GM18520 (cell line): ENCODE measurements at regions not wholly inside any gene's neighbourhood (a gene's known extent, or its start where the extent isn't known, plus 50 kb on each side); places are given as distances from the start of the nearest gene placed in this dataset.
A peak's percentile ranks its signal among the peaks of the same experiment; 100 is the strongest.
"Not testable (repeated sequence)": the region's sequence is repeated elsewhere in the genome, so short reads cannot be mapped to it uniquely, and the experiment has no call there.

ENCODE experiments used
- ATAC-seq: cut with Tn5 transposase; IDR thresholded peaks from one replicate; pipeline ENCODE4 v1.9.1; 2021; ENCODE audit not compliant: unreplicated experiment

- ATAC-seq = no peak
Measured at GRCh38 chr2:144625626-144626025, 105.7 kb upstream of the ZEB2 start.

- ATAC-seq = no peak
Measured at GRCh38 chr2:144625226-144625625, 105.3 kb upstream of the ZEB2 start.

GRCh38 chr2:144624451-144624850 lies 104.5 kb upstream of the ZEB2 start:
- ATAC-seq = no peak

GRCh38 chr2:144622373-144622772 lies 102.5 kb upstream of the ZEB2 start:
- not testable (repeated sequence) for ATAC-seq

- no peak for ATAC-seq
Measured at GRCh38 chr2:144621266-144621665, 101.3 kb upstream of the ZEB2 start.

- ATAC-seq = peak; percentile 72
Measured at GRCh38 chr2:144619760-144620159, 99.8 kb upstream of the ZEB2 start.

GRCh38 chr2:144617171-144617570 lies 97.3 kb upstream of the ZEB2 start:
- not testable (repeated sequence) for ATAC-seq

GRCh38 chr2:144615866-144616565 lies 96.1 kb upstream of the ZEB2 start:
- ATAC-seq = no peak

- no peak for ATAC-seq
Measured at GRCh38 chr2:144607891-144608521, 88.1 kb upstream of the ZEB2 start.

- ATAC-seq = no peak
Measured at GRCh38 chr2:144607099-144607498, 87.2 kb upstream of the ZEB2 start.

- no peak for ATAC-seq
Measured at GRCh38 chr2:144606466-144607095, 86.7 kb upstream of the ZEB2 start.

GRCh38 chr2:144605231-144605840 lies 85.4 kb upstream of the ZEB2 start:
- no peak for ATAC-seq

- no peak for ATAC-seq
Measured at GRCh38 chr2:144603334-144603733, 83.4 kb upstream of the ZEB2 start.

- ATAC-seq = no peak
Measured at GRCh38 chr2:144598906-144599305, 79.0 kb upstream of the ZEB2 start.

- ATAC-seq = no peak
Measured at GRCh38 chr2:144597894-144598593, 78.1 kb upstream of the ZEB2 start.

- no peak for ATAC-seq
Measured at GRCh38 chr2:144597388-144597787, 77.5 kb upstream of the ZEB2 start.

GRCh38 chr2:144596073-144596871 lies 76.4 kb upstream of the ZEB2 start:
- peak; percentile 92 for ATAC-seq

- ATAC-seq = no peak
Measured at GRCh38 chr2:144595686-144596072, 75.8 kb upstream of the ZEB2 start.

GRCh38 chr2:144595279-144595678 lies 75.4 kb upstream of the ZEB2 start:
- no peak for ATAC-seq

GRCh38 chr2:144593803-144594202 lies 73.9 kb upstream of the ZEB2 start:
- no peak for ATAC-seq
